ENCODE measurements at regions not wholly inside any gene's neighbourhood (a gene's known extent, or its start where the extent isn't known, plus 50 kb on each side); places are given as distances from the start of the nearest gene placed in this dataset.

GRCh38 chr5:106368021-106368420 lies 1302.7 kb downstream of the EFNA5 start:
- Histone ChIP-seq H3K27me3 (ENCODE audit: control insufficient read depth in 2 of 2, insufficient read depth in 2 of 2, low read length in 2 of 2) (no peaks in the 10 kb centered on the region), H4K20me1 (replicated peaks; ENCODE audit: control insufficient read depth, extremely low read depth, insufficient read depth, low read length) (no peaks in the 10 kb centered on the region), H3K79me2 (ENCODE audit: control insufficient read depth, insufficient read depth, low read length) (no peaks in the 10 kb centered on the region), H3K4me1 (ENCODE audit: control insufficient read depth, extremely low read depth, insufficient read depth, low read length) (no peaks in the 10 kb centered on the region), H2AFZ (ENCODE audit: low read depth, low read length) (no peak overlapping the region), H3K36me3 (ENCODE audit: control insufficient read depth in 2 of 2, extremely low read depth in 1 of 2, insufficient read depth in 2 of 2, low read length in 2 of 2) (no peaks in the 10 kb centered on the region), H3K9ac (replicated peaks; ENCODE audit: extremely low read depth, insufficient read depth, low read length) (no peak overlapping the region), H3K9me3 (replicated peaks; ENCODE audit: control insufficient read depth, insufficient read depth, low read length) (no peaks in the 10 kb centered on the region), H3K9me1 (replicated peaks; ENCODE audit: control insufficient read depth, extremely low read depth, insufficient read depth, low read length) (no peaks in the 10 kb centered on the region), H3K4me2 (ENCODE audit: insufficient read depth, low read length) (no peak overlapping the region), H3K27ac (ENCODE audit: insufficient read depth, low read depth, low read length) (no peak overlapping the region), H3K4me3 (replicated peaks in 1 of 3; ENCODE audit: insufficient read depth in 1 of 3, low read depth in 1 of 3, low read length in 3 of 3) (no peak overlapping the region)
- DNase-seq (ENCODE audit: low read depth, low spot score) (no peak), FAIRE-seq (no peak)
- no TSS peak for BruUV-seq (replicated peaks)
- POLR2A ChIA-PET, result no interaction called here
- dilution Hi-C loops (cut with MboI; ENCODE audit: extremely low pct_ligation_motif_present, low sequenced_read_pairs) (no loop called here), intact Hi-C loops (cut with micrococcal nuclease) (no loop called here)
- TF ChIP-seq MYC (IDR thresholded peaks at IDR 0.05; ENCODE audit: low read depth, low read length), result no peak
- no peak for TF ChIP-seq POLR2AphosphoS5 (IDR thresholded peaks at IDR 0.05; ENCODE audit: insufficient read depth, low read depth, low read length)
- TF ChIP-seq EZH2 (IDR thresholded peaks at IDR 0.05; ENCODE audit: borderline replicate concordance, low read depth, low read length, severe bottlenecking), result no peak
- no peak for TF ChIP-seq CTCF (IDR thresholded peaks at IDR 0.05; ENCODE audit: extremely low read depth in 1 of 2, insufficient read depth in 1 of 2, low read depth in 1 of 2, low read length in 2 of 2)
- no peak for TF ChIP-seq MAX (IDR thresholded peaks at IDR 0.05; ENCODE audit: insufficient read depth, insufficient read length)
- no peak for TF ChIP-seq JUN (IDR thresholded peaks at IDR 0.05; ENCODE audit: borderline replicate concordance, insufficient read depth, insufficient read length, low read depth)
- no peak for TF ChIP-seq FOS (IDR thresholded peaks at IDR 0.05; ENCODE audit: borderline replicate concordance, insufficient read depth, low read length)
- TF ChIP-seq POLR2A (IDR thresholded peaks at IDR 0.05; ENCODE audit: low read depth, low read length), result no peak
- no peak for TF ChIP-seq GATA2 (IDR thresholded peaks at IDR 0.05; ENCODE audit: insufficient read depth, insufficient read length, low read depth, low read length)
- CTCF ChIA-PET, result interaction anchor here (0.9 to 1.0 kb wide), 2 partner anchors 9 to 17 kb away, joined by 3 to 5 read pairs; no protein-coding TSS in a partner anchor

Data from endothelial cell of umbilical vein (primary cell).